ENCODE measurements at regions not wholly inside any gene's neighbourhood (a gene's known extent, or its start where the extent isn't known, plus 50 kb on each side); places are given as distances from the start of the nearest gene placed in this dataset.

- H3K27ac Mint-ChIP-seq, result no peak overlapping the region
These were observed 180.6 kb upstream of the ARHGAP20 start for GRCh38 chr11:110892741-110893285.

GRCh38 chr11:110891411-110891810, 179.2 kb upstream of the ARHGAP20 start:
- H3K4me1 Mint-ChIP-seq (ENCODE audit: low read depth in 2 of 2), result peaks cover 0 to 4% of the 10 kb centered on the region in 2 donors
- H3K9me3 Mint-ChIP-seq, result peaks cover 5% of the 10 kb centered on the region
- ATAC-seq (no peak), DNase-seq (ENCODE audit: low spot score) (no peak)
- H3K27me3 Mint-ChIP-seq, result peaks cover 4 to 19% of the 10 kb centered on the region in 2 donors
- no peak overlapping the region for H3K4me3 Mint-ChIP-seq
- no peak overlapping the region for H3K27ac Mint-ChIP-seq
- no peaks in the 10 kb centered on the region for H3K36me3 Mint-ChIP-seq

More at GRCh38 chr11:110892741-110893285, 180.6 kb upstream of the ARHGAP20 start:
- H3K9me3 Mint-ChIP-seq, result peaks cover 6% of the 10 kb centered on the region
- no peaks in the 10 kb centered on the region for H3K36me3 Mint-ChIP-seq
- peaks cover 7 to 31% of the 10 kb centered on the region in 2 donors for H3K27me3 Mint-ChIP-seq
- peaks cover 0 to 4% of the 10 kb centered on the region in 2 donors for H3K4me1 Mint-ChIP-seq (ENCODE audit: low read depth in 2 of 2)
- DNase-seq (ENCODE audit: low spot score) (no peak), ATAC-seq (no peak)
- no peak overlapping the region for H3K4me3 Mint-ChIP-seq

DNA sequence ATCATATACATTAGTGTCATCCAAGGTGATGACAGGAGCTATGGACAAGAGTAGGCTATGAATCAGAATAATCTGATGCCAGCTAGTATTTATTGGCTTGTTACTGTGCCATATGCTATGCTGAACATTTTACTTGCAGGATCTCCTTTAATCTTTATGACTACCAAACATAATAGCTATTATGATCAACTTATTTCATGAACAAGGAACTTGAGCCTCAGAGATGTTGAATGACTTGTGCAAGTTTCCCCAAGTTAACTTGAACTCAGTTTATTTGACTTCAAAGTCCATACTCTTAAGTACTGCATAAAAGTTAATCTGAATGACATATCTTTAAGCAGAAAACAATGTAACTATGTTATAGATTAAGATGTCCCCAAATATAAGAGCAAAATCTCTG, 178.8 kb upstream of the ARHGAP20 start:
- no peak overlapping the region for H3K27ac Mint-ChIP-seq
- peaks cover 0 to 4% of the 10 kb centered on the region in 2 donors for H3K4me1 Mint-ChIP-seq (ENCODE audit: low read depth in 2 of 2)
- DNase-seq (ENCODE audit: low spot score) (no peak), ATAC-seq (no peak)
- H3K36me3 Mint-ChIP-seq, result no peaks in the 10 kb centered on the region
- no peak overlapping the region for H3K4me3 Mint-ChIP-seq
- peaks cover 4 to 15% of the 10 kb centered on the region in 2 donors for H3K27me3 Mint-ChIP-seq
- peaks cover 5% of the 10 kb centered on the region for H3K9me3 Mint-ChIP-seq

- Mint-ChIP-seq H3K4me3 (no peak overlapping the region), H3K4me1 (ENCODE audit: low read depth in 2 of 2) (no peaks in the 10 kb centered on the region), H3K27me3 (peaks cover 5 to 13% of the 10 kb centered on the region in 2 donors), H3K36me3 (no peaks in the 10 kb centered on the region), H3K9me3 (peaks cover 10% of the 10 kb centered on the region), H3K27ac (no peak overlapping the region)
- ATAC-seq (no peak), DNase-seq (ENCODE audit: low spot score) (no peak)
These were observed 174.2 kb upstream of the ARHGAP20 start for GRCh38 chr11:110886288-110886970.

- peaks cover 5 to 8% of the 10 kb centered on the region in 2 donors for H3K27me3 Mint-ChIP-seq
- H3K36me3 Mint-ChIP-seq, result no peaks in the 10 kb centered on the region
- DNase-seq (ENCODE audit: low spot score) (no peak), ATAC-seq (no peak)
- H3K9me3 Mint-ChIP-seq, result peaks cover 10% of the 10 kb centered on the region
- no peak overlapping the region for H3K27ac Mint-ChIP-seq
- no peak overlapping the region for H3K4me3 Mint-ChIP-seq
- no peaks in the 10 kb centered on the region for H3K4me1 Mint-ChIP-seq (ENCODE audit: low read depth in 2 of 2)
These were observed 171.0 kb upstream of the ARHGAP20 start for GRCh38 chr11:110883256-110883655.

- H3K36me3 Mint-ChIP-seq, result no peaks in the 10 kb centered on the region
- H3K27ac Mint-ChIP-seq, result no peak overlapping the region
- no peak for ATAC-seq
These were observed 166.3 kb upstream of the ARHGAP20 start for GRCh38 chr11:110878513-110878912.

GRCh38 chr11:110874437-110875030, 162.3 kb upstream of the ARHGAP20 start:
- no peaks in the 10 kb centered on the region for H3K4me1 Mint-ChIP-seq (ENCODE audit: low read depth in 2 of 2)
- no peaks in the 10 kb centered on the region for H3K36me3 Mint-ChIP-seq
- H3K4me3 Mint-ChIP-seq, result no peak overlapping the region
- DNase-seq (ENCODE audit: low spot score) (no peak), ATAC-seq (no peak)
- no peak overlapping the region for H3K27ac Mint-ChIP-seq
- no peaks in the 10 kb centered on the region for H3K27me3 Mint-ChIP-seq
- peaks cover 3% of the 10 kb centered on the region for H3K9me3 Mint-ChIP-seq

More at GRCh38 chr11:110878513-110878912, 166.3 kb upstream of the ARHGAP20 start:
- H3K9me3 Mint-ChIP-seq, result peaks cover 3% of the 10 kb centered on the region
- H3K4me3 Mint-ChIP-seq, result no peak overlapping the region
- no peaks in the 10 kb centered on the region for H3K27me3 Mint-ChIP-seq
- H3K4me1 Mint-ChIP-seq (ENCODE audit: low read depth in 2 of 2), result no peaks in the 10 kb centered on the region
- DNase-seq (ENCODE audit: low spot score), result no peak

- DNase-seq (ENCODE audit: low spot score) (no peak), ATAC-seq (no peak)
- H3K27ac Mint-ChIP-seq, result no peak overlapping the region
- H3K4me3 Mint-ChIP-seq, result no peak overlapping the region
- H3K9me3 Mint-ChIP-seq, result peaks cover 1% of the 10 kb centered on the region
- H3K36me3 Mint-ChIP-seq, result no peaks in the 10 kb centered on the region
- H3K27me3 Mint-ChIP-seq, result peaks cover 0 to 1% of the 10 kb centered on the region in 2 donors
- no peaks in the 10 kb centered on the region for H3K4me1 Mint-ChIP-seq (ENCODE audit: low read depth in 2 of 2)
These were observed 161.7 kb upstream of the ARHGAP20 start for GRCh38 chr11:110873975-110874374.

DNA sequence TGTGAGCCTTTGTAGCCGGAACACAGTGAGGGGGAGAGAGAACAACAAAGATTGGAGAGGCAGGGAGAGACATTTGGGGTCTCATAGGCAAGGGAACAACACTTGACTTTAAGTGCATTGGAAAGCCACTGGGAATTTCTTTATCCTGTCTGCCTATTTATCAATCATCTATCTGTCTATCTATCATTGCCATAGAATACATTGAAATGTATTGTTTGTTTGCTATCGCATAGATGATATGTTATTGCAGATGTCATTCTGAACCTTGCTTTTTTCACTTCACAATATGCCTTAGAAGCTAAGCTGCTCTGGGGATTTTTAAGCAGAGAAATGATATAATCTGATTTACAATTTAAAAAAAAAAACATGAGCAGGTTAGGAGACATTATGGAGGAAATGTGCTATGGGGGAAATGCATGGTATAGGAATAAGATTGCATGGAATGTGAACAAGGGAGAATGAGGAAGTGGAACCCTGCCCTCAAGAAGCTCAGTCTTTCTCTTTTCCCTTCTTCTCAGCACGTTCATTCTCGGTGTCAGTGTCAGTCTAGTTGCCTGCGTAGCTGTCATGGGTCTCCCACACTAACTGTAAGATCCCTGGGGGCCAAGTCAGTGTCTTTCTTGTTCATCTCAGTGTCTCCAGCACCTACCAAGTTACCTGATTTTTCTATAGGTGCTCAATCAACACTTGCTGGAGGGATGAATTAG, 158.7 kb upstream of the ARHGAP20 start:
- Mint-ChIP-seq H3K36me3 (no peaks in the 10 kb centered on the region), H3K4me3 (no peak overlapping the region), H3K27ac (no peak overlapping the region), H3K27me3 (peaks cover 0 to 7% of the 10 kb centered on the region in 2 donors), H3K9me3 (no peaks in the 10 kb centered on the region), H3K4me1 (ENCODE audit: low read depth in 2 of 2) (no peaks in the 10 kb centered on the region)
- no peak for ATAC-seq
- no peak for DNase-seq (ENCODE audit: low spot score)

DNA sequence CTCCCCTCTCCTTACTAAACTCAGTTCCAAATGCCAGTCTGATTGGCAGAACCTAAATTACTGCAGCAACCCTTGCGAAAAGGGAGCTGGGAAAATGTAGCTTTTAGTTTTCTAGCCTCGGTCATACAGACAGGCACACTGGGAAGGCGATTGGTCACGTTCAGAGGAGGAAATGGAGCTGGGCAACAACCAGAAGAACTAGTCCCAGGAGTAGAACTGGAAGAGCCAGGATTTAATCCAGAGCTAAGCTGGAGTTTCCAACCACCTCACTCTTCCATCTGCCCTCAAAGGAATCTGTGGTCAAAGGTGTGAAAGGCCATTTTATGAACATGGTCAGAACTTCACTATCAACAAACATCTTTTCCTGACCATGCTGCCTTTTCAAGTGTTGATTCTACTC, 155.7 kb upstream of the ARHGAP20 start:
- H3K27me3 Mint-ChIP-seq, result peaks cover 3 to 7% of the 10 kb centered on the region in 2 donors
- no peaks in the 10 kb centered on the region for H3K36me3 Mint-ChIP-seq
- H3K9me3 Mint-ChIP-seq, result no peaks in the 10 kb centered on the region
- H3K4me1 Mint-ChIP-seq (ENCODE audit: low read depth in 2 of 2), result no peaks in the 10 kb centered on the region
- ATAC-seq, result no peak
- H3K27ac Mint-ChIP-seq, result no peak overlapping the region
- no peak for DNase-seq (ENCODE audit: low spot score)
- no peak overlapping the region for H3K4me3 Mint-ChIP-seq

DNA sequence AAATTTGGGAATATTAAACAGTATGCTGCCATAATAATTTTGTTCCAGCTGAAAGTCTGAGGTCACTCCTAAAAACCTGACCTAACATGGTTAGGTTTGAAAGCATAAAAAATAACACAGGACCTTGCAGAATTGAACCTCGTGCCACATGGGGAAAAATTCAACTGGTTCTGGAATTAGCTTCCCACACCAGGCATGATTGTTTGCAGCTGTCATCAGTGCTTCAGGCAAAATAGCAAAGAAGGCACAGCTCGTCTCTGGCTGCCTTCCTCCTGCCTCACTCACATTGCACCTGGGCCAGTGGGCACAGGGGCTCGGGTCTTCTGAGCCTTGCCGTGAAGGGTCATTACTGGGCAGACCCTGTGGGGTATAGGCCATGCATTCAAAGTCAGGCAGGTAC, 153.8 kb upstream of the ARHGAP20 start:
- Mint-ChIP-seq H3K4me1 (ENCODE audit: low read depth in 2 of 2) (no peaks in the 10 kb centered on the region), H3K27me3 (peaks cover 3 to 7% of the 10 kb centered on the region in 2 donors), H3K36me3 (no peaks in the 10 kb centered on the region), H3K9me3 (no peaks in the 10 kb centered on the region), H3K27ac (no peak overlapping the region), H3K4me3 (no peak overlapping the region)
- DNase-seq (ENCODE audit: low spot score) (no peak), ATAC-seq (no peak)

DNA sequence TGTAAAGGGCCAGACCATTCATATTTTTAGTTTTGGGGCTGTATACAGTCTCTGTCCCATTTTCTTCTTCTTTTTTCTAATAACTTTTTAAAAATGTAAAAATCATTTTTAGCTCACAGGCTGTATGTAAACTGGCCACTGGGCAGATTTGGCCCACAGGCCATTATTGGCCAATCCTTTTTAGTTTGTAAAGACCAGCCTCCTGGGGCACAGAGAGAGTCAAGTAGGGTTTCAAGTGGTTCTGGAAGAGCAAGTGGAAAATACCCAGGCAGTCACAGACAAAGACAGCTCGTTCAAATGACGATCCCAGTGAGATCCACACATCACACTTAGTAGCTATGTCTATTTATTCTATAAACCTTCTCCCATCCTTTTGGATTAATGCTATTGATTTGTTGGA, 150.2 kb upstream of the ARHGAP20 start:
- H3K27me3 Mint-ChIP-seq, result peaks cover 0 to 3% of the 10 kb centered on the region in 2 donors
- no peaks in the 10 kb centered on the region for H3K4me1 Mint-ChIP-seq (ENCODE audit: low read depth in 2 of 2)
- H3K36me3 Mint-ChIP-seq, result no peaks in the 10 kb centered on the region
- DNase-seq (ENCODE audit: low spot score), result no peak
- H3K27ac Mint-ChIP-seq, result no peak overlapping the region
- H3K4me3 Mint-ChIP-seq, result no peak overlapping the region
- H3K9me3 Mint-ChIP-seq, result no peaks in the 10 kb centered on the region
- ATAC-seq, result no peak

DNA sequence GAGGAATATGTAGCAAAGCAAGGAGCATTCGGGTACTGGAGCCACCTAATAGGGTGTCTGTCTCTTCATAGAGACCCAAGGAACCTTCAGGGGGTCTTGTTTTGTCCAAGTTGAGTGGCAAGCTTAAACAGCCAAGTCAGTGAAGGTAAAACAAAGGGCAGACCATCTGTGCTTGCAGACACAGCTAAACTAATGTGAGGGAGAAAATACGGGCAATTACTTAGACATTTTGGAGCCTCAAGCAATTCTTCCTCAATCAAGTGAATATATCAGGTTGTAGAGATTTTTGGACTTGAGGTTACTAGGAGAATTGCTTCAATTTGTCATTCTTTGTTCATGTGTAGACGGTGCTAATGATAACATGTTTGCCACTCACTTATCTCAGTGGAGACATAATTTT, 148.2 kb upstream of the ARHGAP20 start:
- H3K27me3 Mint-ChIP-seq, result peaks cover 0 to under 1% of the 10 kb centered on the region in 2 donors
- H3K27ac Mint-ChIP-seq, result no peak overlapping the region
- ATAC-seq, result no peak
- DNase-seq (ENCODE audit: low spot score), result no peak
- no peaks in the 10 kb centered on the region for H3K36me3 Mint-ChIP-seq
- H3K9me3 Mint-ChIP-seq, result no peaks in the 10 kb centered on the region
- H3K4me3 Mint-ChIP-seq, result no peak overlapping the region
- H3K4me1 Mint-ChIP-seq (ENCODE audit: low read depth in 2 of 2), result no peaks in the 10 kb centered on the region

GRCh38 chr11:110859998-110860397, 147.8 kb upstream of the ARHGAP20 start:
- Mint-ChIP-seq H3K36me3 (no peaks in the 10 kb centered on the region), H3K9me3 (no peaks in the 10 kb centered on the region), H3K27me3 (no peaks in the 10 kb centered on the region), H3K4me1 (ENCODE audit: low read depth in 2 of 2) (no peaks in the 10 kb centered on the region), H3K27ac (no peak overlapping the region), H3K4me3 (no peak overlapping the region)
- no peak for ATAC-seq
- DNase-seq (ENCODE audit: low spot score), result no peak

Measured in natural killer cell treated with Interleukin-12 subunit alpha and Interleukin-12 subunit beta and Interleukin-15 and Interleukin-18, amount 100 ng/mL, for 72 hours (primary cell).